ENCODE measurements at regions not wholly inside any gene's neighbourhood (a gene's known extent, or its start where the extent isn't known, plus 50 kb on each side); places are given as distances from the start of the nearest gene placed in this dataset.

- Histone ChIP-seq H3K79me1 (ENCODE audit: low read depth, low read length) (no peaks in the 10 kb centered on the region), H3K9me3 (replicated peaks in 1 of 2; ENCODE audit: control insufficient read depth in 2 of 2, insufficient read depth in 1 of 2, low read depth in 1 of 2, low read length in 2 of 2) (no peaks in the 10 kb centered on the region), H3K9ac (ENCODE audit: low read depth, low read length, poor library complexity) (no peak overlapping the region), H3K4me1 (ENCODE audit: control insufficient read depth in 2 of 2, insufficient read depth in 1 of 2, low read depth in 1 of 2, low read length in 2 of 2) (no peaks in the 10 kb centered on the region), H3K23ac (ENCODE audit: low read depth, low read length, poor library complexity) (no peak overlapping the region), H2AFZ (ENCODE audit: low read length) (no peak overlapping the region), H3K27me3 (ENCODE audit: control insufficient read depth in 3 of 3, insufficient read depth in 3 of 3, low read depth in 1 of 3, low read length in 3 of 3) (peaks cover 0 to 3% (median 0%) of the 10 kb centered on the region in 3 experiments), H3K36me3 (replicated peaks in 1 of 2; ENCODE audit: control insufficient read depth in 2 of 2, insufficient read depth in 2 of 2, low read length in 2 of 2) (no peaks in the 10 kb centered on the region), H4K8ac (ENCODE audit: low read depth, low read length) (no peak overlapping the region), H4K91ac (ENCODE audit: low read depth, low read length, poor library complexity) (no peak overlapping the region), H2BK5ac (ENCODE audit: low read length) (no peak overlapping the region), H3K4me2 (ENCODE audit: insufficient read depth, low read length, poor library complexity, severe bottlenecking) (no peak overlapping the region), H2AK5ac (ENCODE audit: low read depth, low read length) (no peak overlapping the region), H3K4me3 (ENCODE audit: low read length in 2 of 2) (no peak overlapping the region), H2BK120ac (ENCODE audit: low read depth, low read length) (no peak overlapping the region), H2BK15ac (ENCODE audit: low read length) (no peak overlapping the region), H2BK12ac (ENCODE audit: low read length) (no peak overlapping the region), H3K4ac (ENCODE audit: low read length) (no peak overlapping the region), H3K14ac (ENCODE audit: low read length) (no peak overlapping the region), H3K27ac (replicated peaks; ENCODE audit: low read length) (no peak overlapping the region), H3K18ac (ENCODE audit: low read length) (no peak overlapping the region)
- no peak for DNase-seq (ENCODE audit: low spot score)
- WGBS, 2 donors (ENCODE audit: extremely low coverage in 2 of 2, insufficient read length in 2 of 2, insufficient replicate concordance in 1 of 2) = no CpG with 5 or more reads among the region's 2 CpGs
Measured at GRCh38 chrX:150203248-150203645, 159.9 kb upstream of the MAMLD1 start.

GRCh38 chrX:150205011-150205410 is 158.1 kb upstream of the MAMLD1 start:
- Histone ChIP-seq H4K91ac (ENCODE audit: low read depth, low read length, poor library complexity) (no peak overlapping the region), H3K27ac (replicated peaks; ENCODE audit: low read length) (no peak overlapping the region), H3K4me3 (ENCODE audit: low read length in 2 of 2) (no peak overlapping the region), H3K4ac (ENCODE audit: low read length) (no peak overlapping the region), H3K4me2 (ENCODE audit: insufficient read depth, low read length, poor library complexity, severe bottlenecking) (no peak overlapping the region), H3K23ac (ENCODE audit: low read depth, low read length, poor library complexity) (no peak overlapping the region), H3K36me3 (replicated peaks in 1 of 2; ENCODE audit: control insufficient read depth in 2 of 2, insufficient read depth in 2 of 2, low read length in 2 of 2) (no peaks in the 10 kb centered on the region), H3K9ac (ENCODE audit: low read depth, low read length, poor library complexity) (no peak overlapping the region), H3K18ac (ENCODE audit: low read length) (no peak overlapping the region), H3K27me3 (ENCODE audit: control insufficient read depth in 3 of 3, insufficient read depth in 3 of 3, low read depth in 1 of 3, low read length in 3 of 3) (peaks cover 0 to 3% (median 0%) of the 10 kb centered on the region in 3 experiments), H2BK120ac (ENCODE audit: low read depth, low read length) (no peak overlapping the region), H3K9me3 (replicated peaks in 1 of 2; ENCODE audit: control insufficient read depth in 2 of 2, insufficient read depth in 1 of 2, low read depth in 1 of 2, low read length in 2 of 2) (no peaks in the 10 kb centered on the region), H2AFZ (ENCODE audit: low read length) (no peak overlapping the region), H2BK15ac (ENCODE audit: low read length) (no peak overlapping the region), H3K79me1 (ENCODE audit: low read depth, low read length) (no peaks in the 10 kb centered on the region), H2AK5ac (ENCODE audit: low read depth, low read length) (no peak overlapping the region), H4K8ac (ENCODE audit: low read depth, low read length) (no peak overlapping the region), H2BK12ac (ENCODE audit: low read length) (no peak overlapping the region), H3K4me1 (ENCODE audit: control insufficient read depth in 2 of 2, insufficient read depth in 1 of 2, low read depth in 1 of 2, low read length in 2 of 2) (no peaks in the 10 kb centered on the region), H2BK5ac (ENCODE audit: low read length) (no peak overlapping the region), H3K14ac (ENCODE audit: low read length) (no peak overlapping the region)
- WGBS, 2 donors (ENCODE audit: extremely low coverage in 2 of 2, insufficient read length in 2 of 2, insufficient replicate concordance in 1 of 2) = no CpG with 5 or more reads among the region's 2 CpGs
- DNase-seq (ENCODE audit: low spot score) = no peak

GRCh38 chrX:150207733-150208132 is 155.4 kb upstream of the MAMLD1 start:
- Histone ChIP-seq H3K4me1 (ENCODE audit: control insufficient read depth in 2 of 2, insufficient read depth in 1 of 2, low read depth in 1 of 2, low read length in 2 of 2) (no peaks in the 10 kb centered on the region), H3K27ac (replicated peaks; ENCODE audit: low read length) (no peak overlapping the region), H3K9ac (ENCODE audit: low read depth, low read length, poor library complexity) (no peak overlapping the region), H4K8ac (ENCODE audit: low read depth, low read length) (no peak overlapping the region), H3K9me3 (replicated peaks in 1 of 2; ENCODE audit: control insufficient read depth in 2 of 2, insufficient read depth in 1 of 2, low read depth in 1 of 2, low read length in 2 of 2) (no peaks in the 10 kb centered on the region), H3K4me2 (ENCODE audit: insufficient read depth, low read length, poor library complexity, severe bottlenecking) (no peak overlapping the region), H3K27me3 (ENCODE audit: control insufficient read depth in 3 of 3, insufficient read depth in 3 of 3, low read depth in 1 of 3, low read length in 3 of 3) (peaks cover 0 to 6% (median 0%) of the 10 kb centered on the region in 3 experiments), H3K4me3 (ENCODE audit: low read length in 2 of 2) (no peak overlapping the region), H4K91ac (ENCODE audit: low read depth, low read length, poor library complexity) (no peak overlapping the region), H3K4ac (ENCODE audit: low read length) (no peak overlapping the region), H2AFZ (ENCODE audit: low read length) (no peak overlapping the region), H3K14ac (ENCODE audit: low read length) (no peak overlapping the region), H2BK12ac (ENCODE audit: low read length) (no peak overlapping the region), H2AK5ac (ENCODE audit: low read depth, low read length) (no peak overlapping the region), H2BK15ac (ENCODE audit: low read length) (no peak overlapping the region), H2BK120ac (ENCODE audit: low read depth, low read length) (no peak overlapping the region), H3K79me1 (ENCODE audit: low read depth, low read length) (no peaks in the 10 kb centered on the region), H3K23ac (ENCODE audit: low read depth, low read length, poor library complexity) (no peak overlapping the region), H2BK5ac (ENCODE audit: low read length) (no peak overlapping the region), H3K36me3 (replicated peaks in 1 of 2; ENCODE audit: control insufficient read depth in 2 of 2, insufficient read depth in 2 of 2, low read length in 2 of 2) (no peaks in the 10 kb centered on the region), H3K18ac (ENCODE audit: low read length) (no peak overlapping the region)
- WGBS, 2 donors (ENCODE audit: extremely low coverage in 2 of 2, insufficient read length in 2 of 2, insufficient replicate concordance in 1 of 2) = no CpG with 5 or more reads among the region's 1 CpG
- DNase-seq (ENCODE audit: low spot score) = no peak

GRCh38 chrX:150211988-150212387 is 151.1 kb upstream of the MAMLD1 start:
- Histone ChIP-seq H3K27ac (replicated peaks; ENCODE audit: low read length) (no peak overlapping the region), H4K8ac (ENCODE audit: low read depth, low read length) (no peak overlapping the region), H2AFZ (ENCODE audit: low read length) (no peak overlapping the region), H3K4me3 (ENCODE audit: low read length in 2 of 2) (no peak overlapping the region), H2BK15ac (ENCODE audit: low read length) (no peak overlapping the region), H2AK5ac (ENCODE audit: low read depth, low read length) (no peak overlapping the region), H3K4ac (ENCODE audit: low read length) (no peak overlapping the region), H3K27me3 (ENCODE audit: control insufficient read depth in 3 of 3, insufficient read depth in 3 of 3, low read depth in 1 of 3, low read length in 3 of 3) (peaks cover 0 to 8% (median 0%) of the 10 kb centered on the region in 3 experiments), H3K4me2 (ENCODE audit: insufficient read depth, low read length, poor library complexity, severe bottlenecking) (peak overlapping the region; percentile 11), H3K9me3 (replicated peaks in 1 of 2; ENCODE audit: control insufficient read depth in 2 of 2, insufficient read depth in 1 of 2, low read depth in 1 of 2, low read length in 2 of 2) (no peaks in the 10 kb centered on the region), H4K91ac (ENCODE audit: low read depth, low read length, poor library complexity) (no peak overlapping the region), H3K18ac (ENCODE audit: low read length) (no peak overlapping the region), H2BK12ac (ENCODE audit: low read length) (no peak overlapping the region), H3K14ac (ENCODE audit: low read length) (no peak overlapping the region), H3K9ac (ENCODE audit: low read depth, low read length, poor library complexity) (no peak overlapping the region), H2BK5ac (ENCODE audit: low read length) (no peak overlapping the region), H3K79me1 (ENCODE audit: low read depth, low read length) (no peaks in the 10 kb centered on the region), H2BK120ac (ENCODE audit: low read depth, low read length) (no peak overlapping the region), H3K23ac (ENCODE audit: low read depth, low read length, poor library complexity) (no peak overlapping the region), H3K36me3 (replicated peaks in 1 of 2; ENCODE audit: control insufficient read depth in 2 of 2, insufficient read depth in 2 of 2, low read length in 2 of 2) (no peaks in the 10 kb centered on the region), H3K4me1 (ENCODE audit: control insufficient read depth in 2 of 2, insufficient read depth in 1 of 2, low read depth in 1 of 2, low read length in 2 of 2) (no peaks in the 10 kb centered on the region)
- no peak for DNase-seq (ENCODE audit: low spot score)
- WGBS, 2 donors (ENCODE audit: extremely low coverage in 2 of 2, insufficient read length in 2 of 2, insufficient replicate concordance in 1 of 2) = 98 to 100% methylated on average over 2 to 4 of the region's 6 CpGs

Measured in neuronal stem cell (in vitro differentiated cells).